HepG2 (cell line): ENCODE measurements at regions not wholly inside any gene's neighbourhood (a gene's known extent, or its start where the extent isn't known, plus 50 kb on each side); places are given as distances from the start of the nearest gene placed in this dataset.
A peak's percentile ranks its signal among the peaks of the same experiment; 100 is the strongest.

Experiments
- ATAD3A ChIP-seq: sonication (generic); formaldehyde crosslinking; IDR thresholded peaks from 2 replicates; pipeline ENCODE4 v1.4.0; 2020; ENCODE audit warnings: missing genetic modification reagents
- ATF1 ChIP-seq: IDR thresholded peaks from 2 replicates; pipeline ENCODE4 v1.6.1; 2016; ENCODE audit warnings: mild to moderate bottlenecking, control low read depth
- BCL6 ChIP-seq: IDR thresholded peaks from 2 replicates; pipeline ENCODE4 v1.6.1; 2016; ENCODE audit warnings: missing genetic modification reagents, missing compliant biosample characterization
- CAMTA2 ChIP-seq: sonication (generic); formaldehyde crosslinking; IDR thresholded peaks from 2 replicates; pipeline ENCODE4 v1.4.0; 2020; ENCODE audit warnings: mild to moderate bottlenecking, missing genetic modification reagents, borderline replicate concordance
- CREB1 ChIP-seq, 2 experiments: fragments of 450-650 bp in 1 of 2; IDR thresholded peaks; 2 replicates each; pipeline ENCODE4 v1.6.1; 2016 to 2017; ENCODE audit warnings: control low read depth in 1 of 2, mild to moderate bottlenecking in 1 of 2, missing compliant biosample characterization in 1 of 2, missing genetic modification characterization in 1 of 2
- CREM ChIP-seq, 2 experiments: sonication (generic) in 1 of 2; formaldehyde crosslinking in 1 of 2; IDR thresholded peaks; 2 replicates each; pipeline versions ENCODE4 v1.4.0 to v1.6.1; 2016 to 2020; ENCODE audit warnings: antibody characterized with exemption in 1 of 2, mild to moderate bottlenecking in 1 of 2, missing genetic modification reagents in 1 of 2
- ESRRA ChIP-seq: sonication (generic); formaldehyde crosslinking; IDR thresholded peaks from 2 replicates; pipeline ENCODE4 v1.5.1; 2020; ENCODE audit warnings: mild to moderate bottlenecking, low read depth, missing genetic modification reagents
- JARID2 ChIP-seq: sonication (generic); formaldehyde crosslinking; IDR thresholded peaks from 2 replicates; pipeline ENCODE4 v1.8.1; 2023; ENCODE audit warnings: missing genetic modification reagents, inconsistent platforms; ENCODE audit not compliant: insufficient replicate concordance
- MAFF ChIP-seq: IDR thresholded peaks from 2 replicates; pipeline ENCODE4 v1.6.1; 2011; ENCODE audit warnings: low read depth, low read length, improper control_type of control experiment
- SALL1 ChIP-seq: sonication (generic); formaldehyde crosslinking; IDR thresholded peaks from 2 replicates; pipeline ENCODE4 v1.8.0; 2022; ENCODE audit warnings: mild to moderate bottlenecking, missing genetic modification reagents
- SRSF1 ChIP-seq: fragments of 200-400 bp; formaldehyde crosslinking; optimal IDR thresholded peaks from 2 replicates; pipeline ENCODE3; 2017; ENCODE audit warnings: mild to moderate bottlenecking, low read depth, low read length, moderate library complexity
- ZNF20 ChIP-seq: sonication (generic); formaldehyde crosslinking; IDR thresholded peaks from 2 replicates; pipeline ENCODE4 v1.4.0; 2020; ENCODE audit warnings: mild to moderate bottlenecking, moderate library complexity, missing genetic modification reagents
- ZNF264 ChIP-seq: sonication (generic); formaldehyde crosslinking; IDR thresholded peaks from 2 replicates; pipeline ENCODE4 v1.4.0; 2020; ENCODE audit warnings: missing genetic modification reagents
- ZNF557 ChIP-seq: sonication (generic); formaldehyde crosslinking; IDR thresholded peaks from 2 replicates; pipeline ENCODE4 v1.4.0; 2020; ENCODE audit warnings: missing genetic modification reagents
- ZNF598 ChIP-seq: sonication (generic); formaldehyde crosslinking; IDR thresholded peaks from 2 replicates; pipeline ENCODE4 v1.5.1; 2020; ENCODE audit warnings: mild to moderate bottlenecking, missing genetic modification reagents, borderline replicate concordance
- ZNF777 ChIP-seq: sonication (generic); formaldehyde crosslinking; IDR thresholded peaks from 2 replicates; pipeline ENCODE4 v1.4.0; 2020; ENCODE audit warnings: missing genetic modification reagents
- ZNF850 ChIP-seq: sonication (generic); formaldehyde crosslinking; conservative IDR thresholded peaks from 2 replicates; pipeline ENCODE4 v1.9.0; 2021; ENCODE audit warnings: mild to moderate bottlenecking, missing genetic modification reagents
- TF ChIP-seq, protein P1 (sequence below): sonication (generic); formaldehyde crosslinking; IDR thresholded peaks from 2 replicates; pipeline ENCODE4 v1.4.0; 2020; ENCODE audit warnings: missing genetic modification reagents
- TF ChIP-seq, protein P2 (sequence below): sonication (generic); formaldehyde crosslinking; IDR thresholded peaks from 2 replicates; pipeline ENCODE4 v1.8.0; 2022; ENCODE audit warnings: missing genetic modification reagents, mild to moderate bottlenecking, borderline replicate concordance
- TF ChIP-seq, protein P3 (sequence below), 2 experiments: sonication (generic) in 1 of 2; formaldehyde crosslinking in 1 of 2; IDR thresholded peaks; 2 replicates each; pipeline versions ENCODE4 v1.4.0 to v1.6.1; 2018 to 2020; ENCODE audit warnings: missing genetic modification reagents in 2 of 2, borderline replicate concordance in 1 of 2, low read depth in 1 of 2, mild to moderate bottlenecking in 1 of 2, missing biosample characterization in 1 of 2
- TF ChIP-seq, protein P4 (sequence below): sonication (generic); formaldehyde crosslinking; conservative IDR thresholded peaks from 2 replicates; pipeline ENCODE4 v1.4.0; 2020; ENCODE audit warnings: missing genetic modification reagents

DNA sequence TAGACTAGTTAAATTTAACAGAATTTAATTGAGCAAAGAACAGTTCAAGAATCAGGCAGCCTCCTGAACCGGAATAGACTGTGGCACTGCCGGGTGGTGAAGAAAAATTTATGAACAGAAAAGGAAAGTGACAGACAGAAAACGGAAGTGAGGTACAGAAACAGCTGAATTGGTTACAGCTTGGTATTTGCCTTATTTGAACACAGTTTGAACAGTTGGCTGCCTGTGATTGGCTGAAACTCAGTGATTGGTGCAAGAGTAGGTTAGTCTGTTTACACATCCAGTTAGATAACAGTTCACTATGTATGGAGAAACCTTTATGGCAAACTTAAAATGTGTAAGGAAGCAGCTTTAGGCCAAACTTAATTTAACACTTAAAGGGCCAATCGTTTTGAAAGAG lies 116.0 kb upstream of the CITED2 start (continued):
- TF ChIP-seq, protein P1, sequence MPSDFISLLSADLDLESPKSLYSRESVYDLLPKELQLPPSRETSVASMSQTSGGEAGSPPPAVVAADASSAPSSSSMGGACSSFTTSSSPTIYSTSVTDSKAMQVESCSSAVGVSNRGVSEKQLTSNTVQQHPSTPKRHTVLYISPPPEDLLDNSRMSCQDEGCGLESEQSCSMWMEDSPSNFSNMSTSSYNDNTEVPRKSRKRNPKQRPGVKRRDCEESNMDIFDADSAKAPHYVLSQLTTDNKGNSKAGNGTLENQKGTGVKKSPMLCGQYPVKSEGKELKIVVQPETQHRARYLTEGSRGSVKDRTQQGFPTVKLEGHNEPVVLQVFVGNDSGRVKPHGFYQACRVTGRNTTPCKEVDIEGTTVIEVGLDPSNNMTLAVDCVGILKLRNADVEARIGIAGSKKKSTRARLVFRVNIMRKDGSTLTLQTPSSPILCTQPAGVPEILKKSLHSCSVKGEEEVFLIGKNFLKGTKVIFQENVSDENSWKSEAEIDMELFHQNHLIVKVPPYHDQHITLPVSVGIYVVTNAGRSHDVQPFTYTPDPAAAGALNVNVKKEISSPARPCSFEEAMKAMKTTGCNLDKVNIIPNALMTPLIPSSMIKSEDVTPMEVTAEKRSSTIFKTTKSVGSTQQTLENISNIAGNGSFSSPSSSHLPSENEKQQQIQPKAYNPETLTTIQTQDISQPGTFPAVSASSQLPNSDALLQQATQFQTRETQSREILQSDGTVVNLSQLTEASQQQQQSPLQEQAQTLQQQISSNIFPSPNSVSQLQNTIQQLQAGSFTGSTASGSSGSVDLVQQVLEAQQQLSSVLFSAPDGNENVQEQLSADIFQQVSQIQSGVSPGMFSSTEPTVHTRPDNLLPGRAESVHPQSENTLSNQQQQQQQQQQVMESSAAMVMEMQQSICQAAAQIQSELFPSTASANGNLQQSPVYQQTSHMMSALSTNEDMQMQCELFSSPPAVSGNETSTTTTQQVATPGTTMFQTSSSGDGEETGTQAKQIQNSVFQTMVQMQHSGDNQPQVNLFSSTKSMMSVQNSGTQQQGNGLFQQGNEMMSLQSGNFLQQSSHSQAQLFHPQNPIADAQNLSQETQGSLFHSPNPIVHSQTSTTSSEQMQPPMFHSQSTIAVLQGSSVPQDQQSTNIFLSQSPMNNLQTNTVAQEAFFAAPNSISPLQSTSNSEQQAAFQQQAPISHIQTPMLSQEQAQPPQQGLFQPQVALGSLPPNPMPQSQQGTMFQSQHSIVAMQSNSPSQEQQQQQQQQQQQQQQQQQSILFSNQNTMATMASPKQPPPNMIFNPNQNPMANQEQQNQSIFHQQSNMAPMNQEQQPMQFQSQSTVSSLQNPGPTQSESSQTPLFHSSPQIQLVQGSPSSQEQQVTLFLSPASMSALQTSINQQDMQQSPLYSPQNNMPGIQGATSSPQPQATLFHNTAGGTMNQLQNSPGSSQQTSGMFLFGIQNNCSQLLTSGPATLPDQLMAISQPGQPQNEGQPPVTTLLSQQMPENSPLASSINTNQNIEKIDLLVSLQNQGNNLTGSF, result no peak
- TF ChIP-seq, protein P2, sequence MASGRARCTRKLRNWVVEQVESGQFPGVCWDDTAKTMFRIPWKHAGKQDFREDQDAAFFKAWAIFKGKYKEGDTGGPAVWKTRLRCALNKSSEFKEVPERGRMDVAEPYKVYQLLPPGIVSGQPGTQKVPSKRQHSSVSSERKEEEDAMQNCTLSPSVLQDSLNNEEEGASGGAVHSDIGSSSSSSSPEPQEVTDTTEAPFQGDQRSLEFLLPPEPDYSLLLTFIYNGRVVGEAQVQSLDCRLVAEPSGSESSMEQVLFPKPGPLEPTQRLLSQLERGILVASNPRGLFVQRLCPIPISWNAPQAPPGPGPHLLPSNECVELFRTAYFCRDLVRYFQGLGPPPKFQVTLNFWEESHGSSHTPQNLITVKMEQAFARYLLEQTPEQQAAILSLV (CRISPR knock-in tag), result no peak
- TF ChIP-seq JARID2, result no peak
- TF ChIP-seq ZNF20 (CRISPR knock-in tag), result no peak
- 0 out of 2 replicates have a peak, but pooled peaks have one; percentile 11 for TF ChIP-seq BCL6 (CRISPR knock-in tag)
- peak; percentile 14; the same call in 1 of the 2 replicates for TF ChIP-seq SALL1 (CRISPR knock-in tag)
- TF ChIP-seq CREM (IDR thresholded peaks at IDR 0.05), result peak; percentile 53; the same call in 1 of the 2 replicates
- TF ChIP-seq CREM (CRISPR knock-in tag; IDR thresholded peaks at IDR 0.05), result no peak
- no peak for TF ChIP-seq CAMTA2
- TF ChIP-seq ATF1, result 0 out of 2 replicates have a peak, but pooled peaks have one; percentile 28
- no peak for TF ChIP-seq SRSF1
- TF ChIP-seq ZNF598 (CRISPR knock-in tag), result no peak
- TF ChIP-seq ZNF777 (CRISPR knock-in tag), result no peak
- no peak for TF ChIP-seq ZNF557
- no peak for TF ChIP-seq ESRRA
- TF ChIP-seq, protein P3, sequence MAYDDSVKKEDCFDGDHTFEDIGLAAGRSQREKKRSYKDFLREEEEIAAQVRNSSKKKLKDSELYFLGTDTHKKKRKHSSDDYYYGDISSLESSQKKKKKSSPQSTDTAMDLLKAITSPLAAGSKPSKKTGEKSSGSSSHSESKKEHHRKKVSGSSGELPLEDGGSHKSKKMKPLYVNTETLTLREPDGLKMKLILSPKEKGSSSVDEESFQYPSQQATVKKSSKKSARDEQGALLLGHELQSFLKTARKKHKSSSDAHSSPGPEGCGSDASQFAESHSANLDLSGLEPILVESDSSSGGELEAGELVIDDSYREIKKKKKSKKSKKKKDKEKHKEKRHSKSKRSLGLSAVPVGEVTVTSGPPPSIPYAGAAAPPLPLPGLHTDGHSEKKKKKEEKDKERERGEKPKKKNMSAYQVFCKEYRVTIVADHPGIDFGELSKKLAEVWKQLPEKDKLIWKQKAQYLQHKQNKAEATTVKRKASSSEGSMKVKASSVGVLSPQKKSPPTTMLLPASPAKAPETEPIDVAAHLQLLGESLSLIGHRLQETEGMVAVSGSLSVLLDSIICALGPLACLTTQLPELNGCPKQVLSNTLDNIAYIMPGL (CRISPR knock-in tag; IDR thresholded peaks at IDR 0.05; ENCODE audit: borderline replicate concordance in 1 of 2, low read depth in 1 of 2), result no peak
- no peak for TF ChIP-seq ZNF264 (CRISPR knock-in tag)
- TF ChIP-seq, protein P4, sequence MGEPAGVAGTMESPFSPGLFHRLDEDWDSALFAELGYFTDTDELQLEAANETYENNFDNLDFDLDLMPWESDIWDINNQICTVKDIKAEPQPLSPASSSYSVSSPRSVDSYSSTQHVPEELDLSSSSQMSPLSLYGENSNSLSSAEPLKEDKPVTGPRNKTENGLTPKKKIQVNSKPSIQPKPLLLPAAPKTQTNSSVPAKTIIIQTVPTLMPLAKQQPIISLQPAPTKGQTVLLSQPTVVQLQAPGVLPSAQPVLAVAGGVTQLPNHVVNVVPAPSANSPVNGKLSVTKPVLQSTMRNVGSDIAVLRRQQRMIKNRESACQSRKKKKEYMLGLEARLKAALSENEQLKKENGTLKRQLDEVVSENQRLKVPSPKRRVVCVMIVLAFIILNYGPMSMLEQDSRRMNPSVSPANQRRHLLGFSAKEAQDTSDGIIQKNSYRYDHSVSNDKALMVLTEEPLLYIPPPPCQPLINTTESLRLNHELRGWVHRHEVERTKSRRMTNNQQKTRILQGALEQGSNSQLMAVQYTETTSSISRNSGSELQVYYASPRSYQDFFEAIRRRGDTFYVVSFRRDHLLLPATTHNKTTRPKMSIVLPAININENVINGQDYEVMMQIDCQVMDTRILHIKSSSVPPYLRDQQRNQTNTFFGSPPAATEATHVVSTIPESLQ (CRISPR knock-in tag), result no peak
- TF ChIP-seq CREB1 (IDR thresholded peaks at IDR 0.05), result peak; percentile 27; the same call in 1 of the 2 replicates
- peak; percentile 91 for TF ChIP-seq CREB1 (CRISPR knock-in tag; IDR thresholded peaks at IDR 0.05)
- no peak for TF ChIP-seq ATAD3A (CRISPR knock-in tag)
- no peak for TF ChIP-seq ZNF850 (CRISPR knock-in tag)
- TF ChIP-seq MAFF, result no peak
